ENCODE measurements at regions not wholly inside any gene's neighbourhood (a gene's known extent, or its start where the extent isn't known, plus 50 kb on each side); places are given as distances from the start of the nearest gene placed in this dataset.
"Not testable (repeated sequence)": the region's sequence is repeated elsewhere in the genome, so short reads cannot be mapped to it uniquely, and the experiment has no call there.

DNA sequence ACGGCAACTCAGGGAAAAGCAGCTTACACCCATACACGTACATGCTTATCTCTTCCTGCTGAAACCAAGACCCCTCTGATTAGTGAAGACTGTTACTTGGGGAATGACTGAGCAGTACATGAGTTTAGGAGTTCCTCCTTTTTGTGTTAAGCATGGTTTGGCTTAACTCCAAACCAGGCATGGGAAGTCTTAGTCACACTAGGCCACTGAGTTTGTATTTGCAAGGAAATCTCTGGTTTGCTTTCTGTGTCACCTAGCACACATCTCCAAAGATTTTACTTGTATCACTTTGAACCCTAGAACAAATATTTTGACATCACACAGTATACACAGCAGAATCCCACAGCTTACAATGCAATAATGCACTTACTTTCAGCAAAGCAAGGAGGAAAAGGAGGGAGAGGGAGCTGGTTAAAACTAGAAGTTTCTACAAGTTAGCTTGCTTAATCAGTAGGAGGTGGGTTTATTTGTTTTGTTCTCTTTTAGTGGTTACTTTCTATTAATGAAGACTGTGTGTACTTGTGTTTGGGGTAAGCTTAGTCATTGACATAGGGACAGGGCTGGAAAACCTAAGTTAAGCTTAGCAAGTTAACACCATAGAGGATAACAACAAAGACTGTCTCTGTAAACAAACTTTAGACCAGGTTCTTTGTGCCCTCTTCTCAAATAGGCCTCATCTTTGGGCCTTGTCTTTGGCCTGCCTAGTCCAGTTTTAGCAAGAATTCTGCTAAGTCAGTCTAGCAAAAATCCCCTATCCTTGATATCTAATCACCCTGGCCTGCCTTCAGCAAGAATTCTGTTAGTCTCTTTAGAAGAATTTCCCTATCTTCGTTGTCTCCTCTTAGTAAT, 219.4 kb downstream of the MREG start:
- no peak for DNase-seq

DNA sequence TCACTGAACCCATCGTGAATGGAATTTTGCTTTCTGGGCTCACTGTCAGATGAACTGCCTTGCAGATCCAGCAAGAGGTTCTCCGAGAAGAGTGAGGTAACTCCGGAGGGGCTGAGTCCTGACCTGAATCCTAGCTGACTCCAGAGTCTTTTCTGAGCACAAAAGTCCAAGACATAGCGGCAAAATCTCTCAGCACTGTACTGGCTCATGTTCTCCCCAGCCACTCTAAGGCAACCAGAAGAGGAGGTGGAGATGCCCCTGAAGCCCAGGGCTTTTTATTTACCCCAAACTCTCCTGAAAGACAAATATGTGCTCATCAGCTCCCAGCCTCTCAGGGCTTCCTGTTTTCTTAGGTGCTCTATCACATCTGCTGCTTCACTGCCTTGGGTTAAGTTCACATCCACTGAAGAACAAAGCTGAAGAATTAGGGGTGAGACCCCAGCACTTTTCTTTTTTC, 221.8 kb downstream of the MREG start:
- no peak for DNase-seq

DNA sequence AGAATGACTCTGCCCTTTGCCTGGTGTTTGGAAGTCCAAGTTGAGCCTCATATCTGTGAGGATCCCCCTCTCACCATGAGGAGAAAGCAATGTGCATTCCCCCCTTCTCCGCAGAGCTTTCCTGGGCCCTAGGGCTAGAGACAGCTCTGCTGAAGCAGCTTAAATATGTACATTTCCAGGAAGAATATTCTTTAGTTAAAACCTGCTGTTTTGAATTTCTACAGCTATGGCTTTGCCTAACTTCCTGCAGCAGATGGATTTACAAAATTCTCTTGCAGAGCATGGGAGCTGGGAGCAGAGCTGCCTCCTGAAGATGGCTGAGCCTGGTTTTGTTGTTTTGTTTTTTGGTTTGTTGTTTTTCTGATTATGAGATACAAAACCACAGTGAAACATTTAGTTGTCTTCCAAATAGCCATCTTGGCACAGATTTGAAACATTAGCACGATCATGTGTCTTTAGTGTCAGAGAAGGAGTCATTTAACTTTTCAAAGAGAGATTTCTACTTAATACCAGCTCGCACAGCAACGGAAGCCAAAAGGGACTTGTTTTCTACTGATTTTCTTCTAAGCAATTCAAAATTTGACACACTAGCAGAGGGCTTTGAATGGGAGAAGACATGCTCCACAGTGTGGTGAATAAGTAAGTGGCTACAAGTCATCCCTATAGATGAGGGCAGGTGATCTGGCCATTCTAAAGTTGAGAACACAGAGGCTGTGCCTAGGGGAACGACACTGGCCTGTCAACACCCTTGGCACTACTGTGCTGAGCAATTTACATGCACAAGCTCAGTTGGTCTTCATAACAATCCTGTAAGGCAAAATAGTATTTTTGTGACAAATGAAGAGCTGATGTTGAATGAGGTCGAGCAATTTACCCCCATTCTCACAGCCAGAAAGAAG, 222.6 kb downstream of the MREG start:
- DNase-seq, result no peak

DNA sequence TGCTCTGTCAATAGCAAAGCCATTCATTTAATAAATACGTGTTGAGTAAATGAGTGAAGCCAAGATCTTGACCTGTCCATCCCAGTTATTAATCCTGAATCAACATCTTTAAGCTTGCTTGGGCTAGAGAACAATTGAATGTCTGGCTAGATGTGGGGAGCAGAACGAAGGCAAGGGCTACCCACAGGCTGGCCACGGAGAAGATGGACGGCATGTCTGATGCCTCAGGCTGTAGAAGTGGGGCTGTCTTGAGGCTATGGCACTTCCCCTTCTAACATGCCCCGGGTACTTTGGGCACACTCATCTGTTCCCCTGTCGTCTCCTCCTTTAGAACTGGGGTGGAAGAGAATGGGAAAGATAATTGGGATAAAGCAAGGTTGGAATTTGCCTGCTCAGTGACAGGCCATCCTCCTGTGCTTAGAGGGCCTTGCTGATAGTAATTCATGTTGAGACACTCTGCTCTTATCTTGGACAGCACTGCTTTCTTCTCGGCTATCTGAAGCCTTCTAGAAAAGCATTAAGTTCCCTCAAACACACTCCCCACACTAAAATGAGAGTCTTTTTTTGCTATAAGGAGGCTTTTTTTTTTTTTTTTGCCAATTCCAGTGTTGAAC, 225.7 kb downstream of the MREG start:
- no peak for DNase-seq

DNA sequence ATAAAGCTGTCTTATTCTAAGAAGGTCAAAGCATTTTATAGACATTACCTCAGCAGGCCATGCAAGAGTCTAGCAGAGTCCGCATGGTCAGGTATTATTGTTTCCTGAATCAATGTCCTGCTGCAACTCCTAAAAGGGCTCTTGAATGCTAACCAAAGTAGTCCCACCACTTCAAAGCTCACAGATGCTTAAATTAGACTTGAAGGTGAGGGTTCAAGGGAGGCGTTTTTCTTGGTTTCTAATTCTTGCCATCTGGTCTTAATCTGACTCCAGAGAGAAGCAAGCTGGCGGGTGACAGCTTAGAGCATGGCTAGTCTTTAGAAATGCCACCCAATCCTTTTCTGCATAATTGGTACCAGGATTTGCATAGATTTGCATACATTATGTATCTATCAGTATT, 226.3 kb downstream of the MREG start:
- DNase-seq, result no peak

DNA sequence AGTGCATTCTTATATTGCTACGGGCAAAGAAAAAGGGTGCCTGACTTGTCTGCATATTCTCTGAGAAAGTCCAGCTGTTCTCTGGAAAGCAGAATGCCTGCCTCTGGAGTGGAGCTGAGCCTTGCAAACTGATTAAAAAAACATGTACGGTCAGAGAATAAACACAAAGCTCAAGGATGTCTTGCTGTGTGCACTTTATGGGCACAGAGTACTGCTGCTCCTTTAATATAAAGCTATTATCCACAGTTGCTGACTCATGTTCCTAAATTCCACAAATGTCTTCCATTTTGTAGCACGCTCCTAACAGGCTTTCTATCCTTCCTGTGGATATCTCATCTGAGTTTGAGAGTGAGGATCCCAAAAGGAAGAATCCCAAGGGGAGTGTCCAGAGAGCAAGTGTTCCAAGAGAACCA, 229.0 kb downstream of the MREG start:
- DNase-seq, result no peak

DNA sequence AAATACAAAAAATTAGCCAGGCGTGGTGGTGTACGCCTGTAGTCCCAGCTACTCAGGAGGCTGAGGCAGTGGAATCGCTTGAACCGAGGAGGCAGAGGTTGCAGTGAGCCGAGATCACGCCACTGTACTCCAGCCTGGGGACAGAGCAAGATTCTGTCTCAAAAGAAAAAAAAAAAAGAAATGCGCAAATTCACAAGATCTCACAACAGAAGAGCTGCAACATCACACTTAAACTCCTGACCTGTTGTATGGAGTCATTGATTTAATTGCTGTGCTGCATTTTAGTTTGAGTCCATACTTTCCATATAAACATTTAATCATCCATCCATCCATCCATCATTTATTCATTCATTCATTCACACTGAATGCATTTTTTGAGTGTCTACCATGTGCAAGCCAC, 229.7 kb downstream of the MREG start:
- DNase-seq, result not testable (repeated sequence)

DNA sequence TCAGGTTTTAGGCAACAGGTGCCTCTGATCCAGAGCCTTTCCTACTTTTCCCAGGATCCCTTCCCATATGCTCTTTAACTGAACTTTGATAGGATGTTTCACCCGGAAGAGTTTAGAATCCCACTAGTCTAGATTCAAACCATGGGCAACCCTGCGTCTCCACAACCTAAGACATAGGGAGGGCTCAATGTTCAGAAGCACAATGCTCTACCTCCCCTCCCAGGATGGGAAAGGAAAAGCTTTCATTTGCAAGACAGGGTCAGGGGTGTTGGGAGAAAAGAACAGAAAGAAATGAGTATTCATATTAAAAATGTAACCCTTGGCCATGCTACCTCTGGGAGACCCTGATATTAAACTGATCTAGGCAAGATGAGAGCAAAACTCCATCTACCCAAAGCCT, 230.4 kb downstream of the MREG start:
- no peak for DNase-seq

DNA sequence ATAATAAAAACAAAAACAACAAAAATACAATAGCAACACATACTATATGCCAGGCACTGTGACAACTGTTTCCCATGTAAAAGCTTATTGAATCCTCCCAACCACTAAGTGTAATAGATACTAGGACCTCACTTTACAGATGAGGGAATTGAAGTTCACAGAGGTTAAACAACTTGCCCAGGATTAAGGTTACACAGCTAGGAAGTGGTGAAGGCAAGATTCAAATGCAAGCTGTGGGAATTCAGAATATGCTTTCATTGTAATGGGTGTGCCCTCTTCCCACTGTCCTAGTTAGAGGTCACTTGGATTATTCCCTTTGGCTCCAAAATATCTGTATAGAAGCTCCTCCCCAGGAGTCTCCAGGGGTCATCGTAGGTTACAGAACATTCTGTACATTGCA, 231.1 kb downstream of the MREG start:
- DNase-seq, result no peak

DNA sequence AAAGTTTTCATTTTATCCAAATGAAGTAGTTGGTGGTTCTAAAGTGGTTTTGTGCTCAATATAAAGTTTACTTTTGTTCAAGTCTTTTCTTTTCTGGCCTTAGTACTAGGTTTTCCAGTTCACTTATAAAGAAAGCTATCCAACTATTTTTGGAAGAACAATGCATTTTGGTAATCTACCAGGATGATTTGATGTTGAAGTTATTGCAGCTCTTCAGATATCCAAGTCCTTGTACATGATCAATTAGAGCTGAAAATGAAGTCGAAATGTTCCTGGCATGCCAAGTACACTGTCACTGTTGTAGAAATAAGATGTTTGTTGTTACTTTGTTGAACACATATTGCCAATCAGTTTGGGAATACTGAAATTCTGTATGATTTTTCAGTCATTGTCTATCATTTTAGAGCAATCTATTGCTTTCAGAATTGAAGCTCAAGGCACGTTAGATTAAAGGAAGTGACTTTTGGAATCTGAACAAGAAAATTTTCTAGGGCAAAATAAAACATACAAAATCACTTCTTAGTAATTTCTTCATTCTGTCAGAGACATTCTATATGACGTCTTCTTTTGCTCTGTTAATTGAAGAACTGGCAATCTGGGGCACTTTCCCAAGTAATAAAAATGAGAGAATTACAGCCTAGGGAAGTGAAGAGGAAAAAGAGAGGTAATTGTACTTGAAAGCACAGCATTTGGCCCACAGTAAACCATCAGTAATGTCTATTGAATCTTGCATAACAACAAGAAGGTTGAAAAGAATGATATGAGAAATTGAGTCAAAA, 232.3 kb downstream of the MREG start:
- DNase-seq, result no peak

DNA sequence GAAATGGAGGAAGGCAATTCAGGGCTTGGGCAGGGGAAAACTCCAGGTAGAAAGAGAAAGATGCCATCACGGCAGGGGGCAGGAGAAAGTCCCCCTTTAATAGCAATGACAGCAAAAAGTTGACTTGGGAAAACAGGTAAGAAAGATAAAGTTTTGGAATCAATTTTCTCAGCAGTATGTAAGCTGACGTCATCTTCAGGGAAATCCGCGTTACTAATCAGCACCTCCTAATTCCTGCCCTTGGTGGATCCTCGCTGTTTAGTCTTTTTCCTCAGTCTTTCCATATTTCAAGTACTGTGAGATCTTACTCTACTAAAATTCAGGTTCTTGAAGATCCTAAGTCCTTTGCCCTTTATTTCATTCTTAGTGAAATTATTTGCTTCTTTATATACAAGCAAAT, 233.0 kb downstream of the MREG start:
- no peak for DNase-seq

DNA sequence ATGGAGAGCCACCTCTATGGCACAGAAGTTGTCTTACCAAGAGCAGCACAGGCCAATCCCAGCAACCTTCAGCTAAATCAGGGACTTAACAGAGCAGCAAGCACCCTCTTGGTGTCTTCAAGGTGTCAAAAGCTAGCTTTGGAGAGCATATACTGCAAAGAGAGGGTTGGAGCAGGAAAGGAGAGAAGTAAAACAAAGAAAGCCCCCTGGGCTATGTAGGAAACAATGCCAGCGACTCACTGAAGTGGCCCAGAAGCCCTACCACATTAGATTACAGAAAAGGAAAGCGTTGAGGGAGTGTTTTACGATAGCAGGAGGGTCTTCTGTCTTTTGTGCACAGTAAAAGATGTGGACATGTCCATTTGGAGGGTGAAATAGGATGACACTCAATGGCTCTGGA, 233.4 kb downstream of the MREG start:
- no peak for DNase-seq

DNA sequence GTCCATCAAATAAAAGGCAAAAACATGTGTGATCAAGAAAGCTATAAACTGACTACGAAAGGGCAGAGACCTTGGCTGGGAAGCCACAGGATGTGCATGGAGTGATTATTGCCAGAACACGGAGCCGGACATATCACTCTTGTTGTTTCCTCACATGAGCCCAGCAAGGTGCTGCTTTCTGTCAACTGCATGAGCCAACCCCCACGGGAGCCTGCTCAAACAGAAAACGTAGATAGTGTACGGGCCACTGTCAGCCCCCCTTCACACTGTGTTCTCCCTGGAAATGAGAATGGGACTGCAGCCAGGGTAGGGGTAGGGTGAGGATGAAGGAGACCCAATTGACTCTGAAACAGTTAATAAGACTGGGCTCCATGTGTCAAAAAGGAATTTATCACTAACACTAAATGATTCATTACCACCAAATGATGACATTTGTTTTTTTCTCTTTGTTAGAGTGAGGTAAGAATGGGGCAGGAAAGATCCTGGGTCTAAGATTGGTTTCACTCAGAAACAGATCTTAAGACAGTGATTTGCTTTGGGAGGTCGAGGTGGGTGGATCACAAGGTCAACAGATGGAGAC, 235.8 kb downstream of the MREG start:
- DNase-seq, result no peak

DNA sequence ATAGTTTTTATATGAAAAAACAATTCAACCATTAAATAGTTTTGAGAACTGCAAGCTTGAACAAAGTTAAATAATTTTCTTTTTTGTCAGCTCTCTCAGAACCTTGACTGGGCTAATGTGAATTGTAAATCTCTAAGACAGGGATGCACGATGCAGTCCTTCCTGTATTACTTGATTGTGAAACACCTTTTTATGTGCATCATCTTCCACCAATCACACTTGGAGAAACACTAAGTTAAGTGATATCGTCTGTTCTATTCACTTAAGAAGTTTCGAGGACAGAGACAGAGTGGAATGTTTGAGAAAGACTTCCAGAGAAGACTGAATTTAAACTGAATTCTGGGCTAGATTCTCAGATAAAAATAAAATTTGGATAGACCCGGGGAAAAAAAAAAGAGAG, 238.2 kb downstream of the MREG start:
- DNase-seq, result no peak

DNA sequence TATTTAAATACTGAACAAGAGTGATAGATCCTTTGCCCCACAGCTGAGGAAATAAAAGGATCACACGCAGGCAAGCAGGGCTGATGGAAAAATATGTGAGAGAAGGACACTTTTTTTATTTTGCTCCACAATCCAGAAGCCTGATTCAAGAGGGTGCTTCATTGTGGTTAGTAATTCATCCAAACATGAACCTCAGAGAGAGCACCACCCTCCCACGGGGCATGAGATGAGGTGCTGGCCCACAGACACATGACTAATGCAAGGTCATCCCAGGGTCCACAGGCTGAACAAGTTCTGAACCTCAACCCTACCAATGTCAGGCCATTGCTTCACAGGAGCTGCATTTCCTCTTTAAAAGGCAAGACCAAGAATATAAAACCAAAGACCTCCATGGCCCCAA, 239.6 kb downstream of the MREG start:
- DNase-seq, result no peak

DNA sequence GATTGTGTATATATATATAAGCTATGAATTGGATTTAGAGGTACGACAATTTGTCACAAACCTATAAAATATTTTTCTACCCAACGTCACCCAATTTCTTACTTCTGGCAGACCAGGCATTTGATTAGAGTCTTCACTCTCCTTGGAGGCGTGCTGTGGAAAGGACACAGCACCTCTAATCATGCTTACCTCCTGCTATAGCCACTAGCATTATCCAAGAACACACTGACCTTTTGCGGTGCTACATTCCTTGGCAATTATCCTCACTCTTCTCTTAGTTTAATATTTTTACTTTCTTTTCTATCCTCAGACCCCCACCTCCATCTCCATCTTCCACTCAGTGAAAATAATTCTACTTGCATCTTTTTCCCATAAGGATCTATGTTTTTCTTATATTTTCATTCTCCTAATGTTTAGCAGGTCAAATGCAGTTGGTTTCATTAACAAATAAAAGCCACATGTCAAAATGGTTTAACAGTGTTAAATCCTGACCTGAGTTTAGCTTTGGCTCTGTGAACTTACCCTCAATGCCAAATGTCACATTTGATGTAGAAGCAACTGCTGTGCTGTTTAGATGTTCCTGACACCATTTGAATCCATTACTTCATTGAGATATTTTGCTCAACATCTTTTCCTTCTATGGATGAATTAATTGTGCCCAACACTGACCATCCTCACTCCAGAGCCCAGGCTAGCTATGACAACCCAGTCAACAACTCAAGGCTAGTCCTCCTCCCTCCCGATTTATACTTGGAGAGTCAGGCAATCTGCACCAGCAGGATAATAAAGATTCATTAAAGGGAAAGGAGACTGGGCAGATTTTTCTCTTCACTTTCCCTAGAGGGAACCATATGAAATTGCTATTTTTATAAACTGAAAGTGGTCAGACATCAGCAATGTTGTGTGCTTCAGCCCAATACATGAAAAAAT, 240.5 kb downstream of the MREG start:
- no peak for DNase-seq

DNA sequence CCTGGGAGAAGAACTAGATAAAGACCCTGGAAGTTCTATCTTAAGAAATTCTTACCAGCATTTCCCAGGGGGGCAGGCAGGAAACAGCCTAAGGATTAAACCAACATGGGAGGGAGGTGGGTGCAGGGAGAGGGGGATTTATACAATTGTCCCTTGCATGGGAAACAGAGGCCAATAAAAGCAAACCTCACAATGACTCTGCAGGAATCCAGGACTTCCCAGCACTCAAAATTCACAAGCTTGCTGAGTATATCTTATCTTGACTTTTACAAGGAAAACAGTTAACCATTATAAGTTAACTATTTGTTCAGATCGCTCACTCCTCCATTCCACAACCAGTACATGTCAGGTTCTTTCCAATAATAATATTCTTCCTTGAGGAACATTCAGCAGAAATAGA, 241.3 kb downstream of the MREG start:
- DNase-seq, result no peak

DNA sequence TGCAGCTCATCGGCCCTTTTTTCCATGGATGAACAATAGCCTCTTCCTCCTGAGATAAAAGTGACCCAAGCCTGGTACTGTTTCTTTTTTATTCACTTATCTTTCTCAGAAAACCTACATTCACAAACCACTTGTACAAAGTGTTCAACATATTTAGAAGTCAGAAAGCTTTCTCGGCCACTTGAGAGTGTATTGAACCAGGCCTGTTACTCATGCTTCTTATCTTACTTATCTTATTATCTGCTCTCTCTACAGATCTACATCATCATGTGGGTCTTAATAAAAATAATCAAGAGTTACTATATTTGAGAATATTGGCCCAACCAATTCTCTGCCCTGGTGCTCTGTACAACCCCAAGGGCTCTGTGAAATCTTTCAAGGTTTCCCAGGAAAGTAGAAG, 242.1 kb downstream of the MREG start:
- no peak for DNase-seq

DNA sequence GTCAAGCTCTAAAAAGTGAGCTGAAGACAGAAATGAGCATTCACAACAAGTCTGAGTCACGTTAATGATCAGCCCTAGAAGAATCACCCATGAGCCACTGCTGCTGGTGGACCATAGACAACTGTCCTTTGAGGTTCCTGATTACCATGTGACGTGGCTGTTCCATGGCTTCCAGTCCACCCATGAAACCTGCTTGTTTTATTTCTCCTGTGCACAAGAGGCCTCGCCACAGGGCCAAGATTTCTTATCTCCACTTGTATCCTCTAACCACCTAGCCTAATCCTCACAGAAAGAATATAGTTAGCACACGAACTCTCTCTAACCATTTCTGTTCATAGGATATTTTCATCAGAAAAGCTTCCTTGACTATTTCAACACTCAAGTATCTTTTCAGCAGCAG, 242.7 kb downstream of the MREG start:
- no peak for DNase-seq

DNA sequence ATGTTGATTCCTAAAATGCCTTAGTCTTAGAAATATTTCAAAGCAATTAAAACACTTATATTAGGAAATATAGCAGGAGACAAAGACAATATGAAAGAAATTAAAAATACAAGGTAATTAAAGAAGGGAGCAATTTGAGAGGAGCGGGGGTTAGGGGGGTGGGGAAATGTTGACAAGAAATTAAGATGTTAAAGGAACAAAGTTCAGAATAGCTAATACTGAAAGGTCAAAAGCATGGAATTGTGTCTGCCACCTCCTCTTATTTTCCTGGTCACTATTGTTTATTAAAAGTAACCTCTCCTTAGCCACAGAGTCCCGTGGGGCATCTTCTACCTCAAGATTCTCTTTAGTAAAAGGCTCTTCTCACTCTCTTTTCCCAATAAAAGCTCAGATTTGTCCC, 244.1 kb downstream of the MREG start:
- DNase-seq, result no peak

DNA sequence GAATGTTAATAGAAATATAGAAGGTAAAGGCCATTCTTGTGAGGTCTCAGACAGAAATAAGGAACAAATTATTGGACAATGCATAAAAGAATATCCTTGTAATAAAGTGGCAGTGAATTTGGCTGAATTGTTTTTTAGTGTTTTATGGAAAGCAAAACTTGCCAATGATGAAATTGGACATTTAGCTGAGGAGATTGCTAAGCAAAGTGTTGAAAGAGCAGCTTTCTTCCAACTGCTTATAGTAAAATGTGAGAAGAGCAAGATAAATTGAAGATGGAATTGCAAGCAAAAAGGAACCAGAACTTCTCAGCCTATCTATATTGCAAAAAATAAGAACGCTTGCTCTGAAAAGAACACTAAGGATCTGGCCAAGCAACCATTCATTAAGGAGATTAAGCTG, 245.7 kb downstream of the MREG start:
- DNase-seq, result no peak

Measured in activated naive CD4-positive, alpha-beta T cell treated with Interleukin-2 at 50 U/mL for 16 hours (primary cell).